Right atrium auricular region (tissue), 2 donors: ENCODE measurements at regions not wholly inside any gene's neighbourhood (a gene's known extent, or its start where the extent isn't known, plus 50 kb on each side); places are given as distances from the start of the nearest gene placed in this dataset.

ENCODE experiments used
- DNase-seq: peaks from one replicate; pipeline ENCODE4 v3.0.0-alpha.2; 2019; ENCODE audit warnings: low spot score
- H3K27ac ChIP-seq, 2 donors: fragments of 200-600 bp; sonication (generic); 1 replicate in 1 of 2; 2 replicates in 1 of 2; pipeline ENCODE4 v1.5.1; 2016 to 2019
- H3K27me3 ChIP-seq, 2 donors: fragments of 200-600 bp; sonication (generic); one replicate each; pipeline versions ENCODE4 v1.5.1 to v1.6.0; 2017 to 2019
- H3K36me3 ChIP-seq: fragments of 200-600 bp; sonication (generic); one replicate; pipeline ENCODE4 v1.5.1; 2016
- H3K4me1 ChIP-seq, 2 donors: fragments of 200-600 bp; sonication (generic); one replicate each; pipeline versions ENCODE4 v1.5.1 to v1.6.0; 2017 to 2019
- H3K4me3 ChIP-seq, 2 donors: fragments of 200-600 bp; sonication (generic); 1 replicate in 1 of 2; 2 replicates in 1 of 2; pipeline ENCODE4 v1.5.1; 2017 to 2019; ENCODE audit warnings: mild to moderate bottlenecking in 1 of 2, moderate library complexity in 1 of 2
- H3K9me3 ChIP-seq, 2 donors: fragments of 200-600 bp; sonication (generic); one replicate each; pipeline ENCODE4 v1.5.1; 2019
- CTCF ChIP-seq, 2 donors: fragments of 200-600 bp; sonication (generic); IDR thresholded peaks; one replicate each; pipeline ENCODE4 v1.5.1; 2019; ENCODE audit warnings: antibody characterized with exemption in 2 of 2

- no peaks in the 10 kb centered on the region for H3K9me3 ChIP-seq
- no peaks in the 10 kb centered on the region for H3K4me1 ChIP-seq
- H3K27ac ChIP-seq = no peak overlapping the region
- H3K4me3 ChIP-seq = no peak overlapping the region
- no peaks in the 10 kb centered on the region for H3K36me3 ChIP-seq
- DNase-seq = no peak
- no peak for TF ChIP-seq CTCF (IDR thresholded peaks at IDR 0.05)
- no peaks in the 10 kb centered on the region for H3K27me3 ChIP-seq
Observed at GRCh38 chr2:151165105-151165684, 96.5 kb downstream of the RBM43 start.

- Histone ChIP-seq H3K4me1 (no peaks in the 10 kb centered on the region), H3K9me3 (no peaks in the 10 kb centered on the region), H3K4me3 (no peak overlapping the region), H3K36me3 (no peaks in the 10 kb centered on the region), H3K27me3 (no peaks in the 10 kb centered on the region), H3K27ac (no peak overlapping the region)
- no peak for DNase-seq
- TF ChIP-seq CTCF (IDR thresholded peaks at IDR 0.05) = no peak
Observed at GRCh38 chr2:151161821-151162551, 99.7 kb downstream of the RBM43 start.

GRCh38 chr2:151159109-151159662 is 102.5 kb downstream of the RBM43 start:
- TF ChIP-seq CTCF (IDR thresholded peaks at IDR 0.05) = no peak
- no peak for DNase-seq
- H3K9me3 ChIP-seq = no peaks in the 10 kb centered on the region
- no peak overlapping the region for H3K27ac ChIP-seq
- no peaks in the 10 kb centered on the region for H3K27me3 ChIP-seq
- H3K4me1 ChIP-seq = no peaks in the 10 kb centered on the region
- H3K4me3 ChIP-seq = no peak overlapping the region
- H3K36me3 ChIP-seq = no peaks in the 10 kb centered on the region

GRCh38 chr2:151157000-151157735 is 104.5 kb downstream of the RBM43 start:
- Histone ChIP-seq H3K4me1 (no peaks in the 10 kb centered on the region), H3K4me3 (no peak overlapping the region), H3K9me3 (no peaks in the 10 kb centered on the region), H3K27me3 (no peaks in the 10 kb centered on the region), H3K36me3 (no peaks in the 10 kb centered on the region), H3K27ac (no peak overlapping the region)
- DNase-seq = no peak
- TF ChIP-seq CTCF (IDR thresholded peaks at IDR 0.05) = no peak

- no peaks in the 10 kb centered on the region for H3K9me3 ChIP-seq
- H3K27me3 ChIP-seq = no peaks in the 10 kb centered on the region
- H3K4me1 ChIP-seq = no peaks in the 10 kb centered on the region
- H3K27ac ChIP-seq = no peak overlapping the region
- TF ChIP-seq CTCF (IDR thresholded peaks at IDR 0.05) = no peak
- no peak overlapping the region for H3K4me3 ChIP-seq
- H3K36me3 ChIP-seq = no peaks in the 10 kb centered on the region
- no peak for DNase-seq
Observed at GRCh38 chr2:151156431-151156830, 105.2 kb downstream of the RBM43 start.
